Erythroblast (primary cell): ENCODE measurements at regions not wholly inside any gene's neighbourhood (a gene's known extent, or its start where the extent isn't known, plus 50 kb on each side); places are given as distances from the start of the nearest gene placed in this dataset.
"Not testable (repeated sequence)": the region's sequence is repeated elsewhere in the genome, so short reads cannot be mapped to it uniquely, and the experiment has no call there.

Experiments
- GATA1 ChIP-seq: IDR thresholded peaks from 2 replicates; pipeline ENCODE4 v1.6.1; 2011; ENCODE audit warnings: low read depth, mild to moderate bottlenecking, control low read depth, low read length, moderate library complexity
- POLR2A ChIP-seq: IDR thresholded peaks from 2 replicates; pipeline ENCODE4 v1.6.1; 2011; ENCODE audit warnings: mild to moderate bottlenecking, low read length

GRCh38 chr4:126525400-126525799 lies 1107.4 kb upstream of the INTU start:
- not testable (repeated sequence) for TF ChIP-seq GATA1, POLR2A
